HUES48 (cell line): ENCODE measurements at regions not wholly inside any gene's neighbourhood (a gene's known extent, or its start where the extent isn't known, plus 50 kb on each side); places are given as distances from the start of the nearest gene placed in this dataset.

Source experiments
- H3K27ac ChIP-seq: one replicate; pipeline ENCODE4 v1.7.0; 2013; ENCODE audit warnings: low read depth, low read length, inconsistent platforms
- H3K27me3 ChIP-seq: 2 replicates; pipeline ENCODE4 v1.6.1; 2013; ENCODE audit warnings: mild to moderate bottlenecking, low read length; ENCODE audit not compliant: control insufficient read depth, insufficient read depth
- H3K36me3 ChIP-seq: 2 replicates; pipeline ENCODE4 v1.6.1; 2013; ENCODE audit warnings: low read length; ENCODE audit not compliant: control insufficient read depth, insufficient read depth
- H3K4me1 ChIP-seq: 2 replicates; pipeline ENCODE4 v1.6.1; 2013; ENCODE audit warnings: mild to moderate bottlenecking, low read length; ENCODE audit not compliant: control insufficient read depth, insufficient read depth
- H3K4me3 ChIP-seq: 2 replicates; pipeline ENCODE4 v1.5.1; 2013; ENCODE audit warnings: mild to moderate bottlenecking, low read depth, low read length
- H3K9ac ChIP-seq: 2 replicates; pipeline ENCODE4 v1.6.1; 2013; ENCODE audit warnings: mild to moderate bottlenecking, low read depth, low read length, moderate library complexity
- H3K9me3 ChIP-seq: 2 replicates; pipeline ENCODE4 v1.6.1; 2013; ENCODE audit warnings: low read length; ENCODE audit not compliant: control insufficient read depth, insufficient read depth

GRCh38 chr15:38893925-38894242 lies 329.3 kb upstream of the RASGRP1 start:
- H3K4me1 ChIP-seq = no peaks in the 10 kb centered on the region
- no peak overlapping the region for H3K9ac ChIP-seq
- no peaks in the 10 kb centered on the region for H3K36me3 ChIP-seq
- H3K27ac ChIP-seq = no peak overlapping the region
- no peak overlapping the region for H3K4me3 ChIP-seq
- H3K27me3 ChIP-seq = no peaks in the 10 kb centered on the region
- no peaks in the 10 kb centered on the region for H3K9me3 ChIP-seq

DNA sequence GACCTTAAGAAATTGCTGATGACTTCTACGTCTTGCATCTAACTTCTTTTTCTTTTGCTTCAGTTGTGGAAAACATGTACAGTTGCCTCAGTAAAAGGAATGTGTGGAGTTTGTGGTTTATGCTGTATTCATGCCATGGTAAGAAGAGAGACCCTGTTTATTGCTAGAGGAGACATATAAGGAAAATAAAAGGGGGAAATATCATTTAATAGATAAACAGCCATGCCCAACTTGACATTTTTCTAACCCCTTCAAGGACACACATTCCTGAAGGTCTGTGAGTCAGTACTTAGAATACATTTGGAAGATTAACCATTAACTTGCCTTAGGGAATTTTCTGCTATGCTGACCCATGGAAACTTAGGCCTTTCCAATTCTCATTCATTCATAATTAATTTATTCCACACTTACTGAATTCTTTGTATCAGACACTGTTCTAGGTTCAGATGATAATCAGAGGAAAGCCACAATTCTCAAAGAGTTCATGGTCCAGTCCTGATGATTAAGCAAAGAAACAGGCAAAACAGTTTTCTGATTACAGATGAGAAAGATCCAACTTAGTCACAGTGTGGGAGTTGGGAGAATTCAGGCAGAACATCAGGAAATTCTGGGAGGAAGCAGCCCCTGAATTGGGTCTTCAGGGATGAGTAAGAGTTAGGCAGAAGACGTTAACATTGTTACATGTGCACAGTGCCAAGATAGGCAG lies 329.8 kb upstream of the RASGRP1 start:
- Histone ChIP-seq H3K27ac (no peak overlapping the region), H3K9ac (no peak overlapping the region), H3K27me3 (no peaks in the 10 kb centered on the region), H3K4me3 (no peak overlapping the region), H3K4me1 (no peaks in the 10 kb centered on the region), H3K9me3 (no peaks in the 10 kb centered on the region), H3K36me3 (no peaks in the 10 kb centered on the region)

- H3K4me1 ChIP-seq = no peaks in the 10 kb centered on the region
- no peaks in the 10 kb centered on the region for H3K27me3 ChIP-seq
- H3K9ac ChIP-seq = no peak overlapping the region
- no peaks in the 10 kb centered on the region for H3K9me3 ChIP-seq
- no peaks in the 10 kb centered on the region for H3K36me3 ChIP-seq
- no peak overlapping the region for H3K27ac ChIP-seq
- no peak overlapping the region for H3K4me3 ChIP-seq
These were observed 331.0 kb upstream of the RASGRP1 start for GRCh38 chr15:38895326-38896255.

- Histone ChIP-seq H3K9me3 (no peaks in the 10 kb centered on the region), H3K27ac (no peak overlapping the region), H3K27me3 (no peaks in the 10 kb centered on the region), H3K36me3 (no peaks in the 10 kb centered on the region), H3K9ac (no peak overlapping the region), H3K4me1 (no peaks in the 10 kb centered on the region), H3K4me3 (no peak overlapping the region)
These were observed 332.0 kb upstream of the RASGRP1 start for GRCh38 chr15:38896647-38897046.

- no peak overlapping the region for H3K9ac ChIP-seq
- H3K4me1 ChIP-seq = no peaks in the 10 kb centered on the region
- no peak overlapping the region for H3K27ac ChIP-seq
- H3K9me3 ChIP-seq = no peaks in the 10 kb centered on the region
- no peaks in the 10 kb centered on the region for H3K27me3 ChIP-seq
- no peaks in the 10 kb centered on the region for H3K36me3 ChIP-seq
- no peak overlapping the region for H3K4me3 ChIP-seq
These were observed 332.9 kb upstream of the RASGRP1 start for GRCh38 chr15:38897551-38897950.

- no peaks in the 10 kb centered on the region for H3K27me3 ChIP-seq
- no peak overlapping the region for H3K4me3 ChIP-seq
- no peaks in the 10 kb centered on the region for H3K9me3 ChIP-seq
- H3K9ac ChIP-seq = no peak overlapping the region
- H3K4me1 ChIP-seq = no peaks in the 10 kb centered on the region
- no peaks in the 10 kb centered on the region for H3K36me3 ChIP-seq
- no peak overlapping the region for H3K27ac ChIP-seq
These were observed 333.6 kb upstream of the RASGRP1 start for GRCh38 chr15:38898236-38898635.

GRCh38 chr15:38899300-38899699 lies 334.7 kb upstream of the RASGRP1 start:
- no peak overlapping the region for H3K27ac ChIP-seq
- no peaks in the 10 kb centered on the region for H3K9me3 ChIP-seq
- no peak overlapping the region for H3K9ac ChIP-seq
- H3K4me3 ChIP-seq = no peak overlapping the region
- no peaks in the 10 kb centered on the region for H3K27me3 ChIP-seq
- no peaks in the 10 kb centered on the region for H3K4me1 ChIP-seq
- no peaks in the 10 kb centered on the region for H3K36me3 ChIP-seq

DNA sequence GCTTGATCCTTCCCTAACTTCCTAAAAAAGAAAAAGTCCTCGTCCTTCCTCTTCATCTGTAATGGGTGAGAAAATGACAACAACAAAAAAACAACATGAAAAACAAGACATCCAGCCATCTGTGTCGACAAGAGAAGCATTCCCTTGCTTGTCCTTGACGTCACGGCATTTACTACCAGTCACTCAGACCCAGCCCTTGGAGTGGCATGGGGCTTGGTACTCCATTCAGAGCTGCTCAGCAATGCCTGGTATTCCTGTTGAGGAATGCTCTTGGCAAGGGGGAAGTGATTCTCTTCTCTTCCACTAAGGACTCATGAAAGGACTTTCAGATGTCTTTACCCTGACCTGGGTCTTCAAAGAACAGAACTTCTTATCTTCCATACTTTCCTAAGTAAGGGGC lies 339.7 kb upstream of the RASGRP1 start:
- Histone ChIP-seq H3K27me3 (no peaks in the 10 kb centered on the region), H3K36me3 (no peaks in the 10 kb centered on the region), H3K4me3 (no peak overlapping the region), H3K9ac (no peak overlapping the region), H3K27ac (no peak overlapping the region), H3K4me1 (peaks cover 6% of the 10 kb centered on the region), H3K9me3 (no peaks in the 10 kb centered on the region)

GRCh38 chr15:38905632-38906031 lies 341.0 kb upstream of the RASGRP1 start:
- Histone ChIP-seq H3K27ac (no peak overlapping the region), H3K4me1 (peaks cover 18% of the 10 kb centered on the region), H3K4me3 (no peak overlapping the region), H3K9ac (no peak overlapping the region), H3K27me3 (no peaks in the 10 kb centered on the region), H3K9me3 (no peaks in the 10 kb centered on the region), H3K36me3 (no peaks in the 10 kb centered on the region)

DNA sequence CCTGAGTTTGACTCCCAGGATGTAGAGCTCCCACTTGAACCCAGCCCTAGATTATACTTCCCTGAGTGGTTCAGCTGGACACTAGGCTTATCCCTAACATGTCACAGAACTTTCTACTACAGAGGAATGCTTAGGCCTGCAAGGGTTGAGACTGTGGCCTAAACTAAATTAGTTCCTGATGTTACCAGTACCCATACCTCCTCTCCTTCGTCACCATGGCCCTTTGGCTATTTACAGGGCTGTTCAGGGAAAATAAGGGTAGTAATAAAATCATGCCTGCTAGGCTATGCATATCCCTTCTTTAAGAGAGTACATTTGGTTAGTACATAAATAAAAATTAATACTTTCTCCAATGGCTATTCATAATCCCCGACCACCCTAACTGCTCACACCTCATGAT lies 356.4 kb upstream of the RASGRP1 start:
- Histone ChIP-seq H3K27me3 (no peaks in the 10 kb centered on the region), H3K9me3 (no peaks in the 10 kb centered on the region), H3K27ac (no peak overlapping the region), H3K4me3 (no peak overlapping the region), H3K9ac (no peak overlapping the region), H3K4me1 (no peaks in the 10 kb centered on the region), H3K36me3 (no peaks in the 10 kb centered on the region)

GRCh38 chr15:38921471-38921870 lies 356.9 kb upstream of the RASGRP1 start:
- H3K27ac ChIP-seq = no peak overlapping the region
- H3K4me1 ChIP-seq = no peaks in the 10 kb centered on the region
- H3K9me3 ChIP-seq = no peaks in the 10 kb centered on the region
- no peak overlapping the region for H3K4me3 ChIP-seq
- no peaks in the 10 kb centered on the region for H3K36me3 ChIP-seq
- H3K9ac ChIP-seq = no peak overlapping the region
- no peaks in the 10 kb centered on the region for H3K27me3 ChIP-seq
